IPS-NIHi7 (cell line): ENCODE measurements at regions not wholly inside any gene's neighbourhood (a gene's known extent, or its start where the extent isn't known, plus 50 kb on each side); places are given as distances from the start of the nearest gene placed in this dataset.

Experiments
- DNase-seq: peaks from one replicate; pipeline ENCODE4 v3.0.0; 2012; ENCODE audit warnings: mixed read lengths; ENCODE audit errors: extremely low spot score

- no peak for DNase-seq
These were observed 258.9 kb downstream of the XXYLT1 start for GRCh38 chr3:195012100-195012499.

DNA sequence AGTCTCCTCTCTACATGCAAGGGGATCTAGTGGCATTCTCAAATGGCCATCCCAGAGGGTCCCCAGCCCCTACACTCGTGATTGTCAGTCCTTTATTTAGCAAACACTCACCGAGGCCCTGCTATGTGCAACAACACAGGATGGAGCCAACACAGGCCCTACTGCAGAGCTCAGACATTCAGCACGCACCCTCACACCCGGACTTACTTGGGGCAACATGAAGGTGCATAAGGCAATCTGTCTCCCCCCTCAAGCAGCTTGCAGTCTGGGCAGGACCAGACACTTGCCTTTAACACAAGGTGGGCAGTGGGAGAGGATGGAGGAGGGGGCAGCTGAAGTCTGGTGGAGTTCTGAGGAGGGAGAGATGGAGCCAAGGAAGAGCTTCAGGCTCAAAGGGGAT, 258.4 kb downstream of the XXYLT1 start:
- no peak for DNase-seq

DNA sequence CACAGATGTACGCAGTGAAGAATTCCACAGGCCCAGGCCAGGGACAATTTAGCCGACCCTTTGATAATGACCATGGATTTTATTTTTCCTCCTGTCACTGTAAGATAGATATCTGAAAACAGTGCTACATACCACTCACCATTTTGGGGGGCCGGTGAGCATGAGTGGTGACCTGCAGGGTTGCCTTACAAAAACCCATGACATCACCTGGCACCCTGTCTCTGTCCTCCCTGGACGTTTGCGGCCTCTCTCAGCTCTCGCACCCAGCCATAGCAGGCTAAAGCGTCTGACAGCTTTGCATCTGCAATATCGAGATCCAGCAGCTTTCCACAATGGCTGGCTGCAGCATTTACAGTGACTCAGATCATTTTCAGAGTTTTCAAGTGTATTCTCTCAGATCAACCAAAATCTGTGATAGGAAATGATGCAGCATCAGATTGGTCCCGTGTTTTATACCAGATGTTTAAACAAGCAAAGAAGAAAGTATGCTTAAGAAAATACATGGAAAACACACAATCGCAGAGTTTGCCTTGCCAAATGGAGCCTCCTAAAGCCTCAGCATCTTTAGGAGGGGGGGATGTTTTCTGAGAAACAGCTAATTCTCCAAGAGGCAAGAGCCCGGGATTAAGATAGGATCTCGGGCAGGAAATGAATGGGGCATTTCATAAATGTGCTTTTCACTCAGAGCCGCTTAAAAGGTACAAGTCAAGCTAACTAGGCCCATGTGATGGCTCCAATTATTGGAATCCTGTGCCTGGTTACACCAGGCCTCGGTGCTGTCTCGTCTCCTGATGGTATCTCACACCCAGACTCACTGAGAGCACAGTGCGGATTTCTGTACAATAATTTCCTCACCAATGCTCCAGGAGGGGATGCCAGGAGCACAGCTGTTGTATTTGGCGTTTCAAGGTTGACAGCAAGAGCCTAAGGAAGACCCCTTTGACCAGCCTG, 257.3 kb downstream of the XXYLT1 start:
- DNase-seq: no peak

DNA sequence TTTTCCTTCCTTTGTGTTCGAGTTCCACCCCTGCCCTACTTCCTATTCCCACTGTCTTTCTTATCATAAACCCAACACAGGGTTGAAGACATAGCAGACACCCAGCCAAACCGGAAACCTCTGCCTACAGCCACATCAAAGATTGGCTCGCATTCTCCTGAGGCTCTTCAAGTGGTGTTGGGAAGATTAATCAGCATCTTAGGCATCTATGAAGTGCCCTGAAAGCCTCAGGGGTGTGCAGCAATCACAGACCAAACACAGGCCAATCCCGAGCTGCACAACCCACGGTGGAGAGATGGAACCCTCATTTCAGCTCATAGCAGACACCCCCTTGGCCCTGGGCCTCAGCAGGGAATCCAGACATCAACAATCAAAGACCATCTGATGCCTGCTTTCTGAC, 255.9 kb downstream of the XXYLT1 start:
- DNase-seq: no peak

GRCh38 chr3:195017151-195017550, 253.8 kb downstream of the XXYLT1 start:
- no peak for DNase-seq
